Activated CD8-positive, alpha-beta memory T cell treated with anti-CD3 and anti-CD28 coated beads, Interleukin-2, amount 10 ng/mL, durations not matched to agents 7 days and 5 days (primary cell): ENCODE measurements at regions not wholly inside any gene's neighbourhood (a gene's known extent, or its start where the extent isn't known, plus 50 kb on each side); places are given as distances from the start of the nearest gene placed in this dataset.
"Not testable (repeated sequence)": the region's sequence is repeated elsewhere in the genome, so short reads cannot be mapped to it uniquely, and the experiment has no call there.

Experiments used
- ATAC-seq: fragments of 150-1000 bp; cut with Tn5 transposase; one replicate; pipeline ENCODE4 v1.10.0; 2021; ENCODE audit warnings: moderate library complexity
- CTCF ChIA-PET: fragments of 350-600 bp; sonication (Branson Sonifier 250); formaldehyde crosslinking; loops from one replicate; lab custom pipeline; 2021; ENCODE audit warnings: antibody characterized with exemption; lab: Charles Lee
- DNase-seq: peaks from one replicate; pipeline ENCODE4 v3.0.0-alpha.2; 2020
- H3K27ac Mint-ChIP-seq: one replicate; pipeline ENCODE4 v1.8.0; 2021; ENCODE audit warnings: mild to moderate bottlenecking, mixed read lengths
- H3K27me3 Mint-ChIP-seq: one replicate; pipeline ENCODE4 v1.8.0; 2021; ENCODE audit warnings: mixed read lengths
- H3K36me3 Mint-ChIP-seq: one replicate; pipeline ENCODE4 v1.8.0; 2021; ENCODE audit warnings: mild to moderate bottlenecking, mixed read lengths
- H3K4me1 Mint-ChIP-seq: one replicate; pipeline ENCODE4 v1.8.0; 2021; ENCODE audit warnings: mixed read lengths
- H3K4me3 Mint-ChIP-seq: one replicate; pipeline ENCODE4 v1.8.0; 2021; ENCODE audit warnings: mild to moderate bottlenecking, moderate library complexity, mixed read lengths
- H3K9me3 Mint-ChIP-seq: one replicate; pipeline ENCODE4 v1.8.0; 2022; ENCODE audit warnings: low read depth, mixed read lengths

GRCh38 chr6:66128243-66128642 is 421.2 kb upstream of the EYS start:
- peaks cover 9% of the 10 kb centered on the region for H3K9me3 Mint-ChIP-seq
- no peak for DNase-seq
- H3K4me3 Mint-ChIP-seq, result no peak overlapping the region
- no peaks in the 10 kb centered on the region for H3K4me1 Mint-ChIP-seq
- no peak for ATAC-seq
- CTCF ChIA-PET, result no interaction called here
- no peak overlapping the region for H3K27ac Mint-ChIP-seq
- H3K27me3 Mint-ChIP-seq, result no peaks in the 10 kb centered on the region
- no peaks in the 10 kb centered on the region for H3K36me3 Mint-ChIP-seq

GRCh38 chr6:66127061-66127460 is 420.0 kb upstream of the EYS start:
- no peaks in the 10 kb centered on the region for H3K27me3 Mint-ChIP-seq
- H3K9me3 Mint-ChIP-seq, result peaks cover 5% of the 10 kb centered on the region
- H3K36me3 Mint-ChIP-seq, result no peaks in the 10 kb centered on the region
- H3K4me1 Mint-ChIP-seq, result no peaks in the 10 kb centered on the region
- DNase-seq (no peak), ATAC-seq (no peak)
- no peak overlapping the region for H3K27ac Mint-ChIP-seq
- no peak overlapping the region for H3K4me3 Mint-ChIP-seq
- CTCF ChIA-PET, result no interaction called here

GRCh38 chr6:66126358-66126757 is 419.3 kb upstream of the EYS start:
- Mint-ChIP-seq H3K9me3 (peaks cover 5% of the 10 kb centered on the region), H3K4me1 (no peaks in the 10 kb centered on the region), H3K27ac (no peak overlapping the region), H3K36me3 (no peaks in the 10 kb centered on the region), H3K27me3 (no peaks in the 10 kb centered on the region), H3K4me3 (no peak overlapping the region)
- CTCF ChIA-PET, result no interaction called here
- no peak for DNase-seq
- no peak for ATAC-seq

GRCh38 chr6:66103954-66104353 is 396.9 kb upstream of the EYS start:
- Mint-ChIP-seq H3K27ac (no peak overlapping the region), H3K27me3 (no peaks in the 10 kb centered on the region), H3K36me3 (no peaks in the 10 kb centered on the region), H3K4me3 (no peak overlapping the region), H3K9me3 (peaks cover 13% of the 10 kb centered on the region), H3K4me1 (no peaks in the 10 kb centered on the region)
- CTCF ChIA-PET, result no interaction called here
- DNase-seq (no peak), ATAC-seq (no peak)

- no peak overlapping the region for H3K4me3 Mint-ChIP-seq
- H3K4me1 Mint-ChIP-seq, result no peaks in the 10 kb centered on the region
- no peak for ATAC-seq
- no peaks in the 10 kb centered on the region for H3K27me3 Mint-ChIP-seq
- DNase-seq, result no peak
- CTCF ChIA-PET, result no interaction called here
- no peak overlapping the region for H3K27ac Mint-ChIP-seq
- no peaks in the 10 kb centered on the region for H3K36me3 Mint-ChIP-seq
- peaks cover 13% of the 10 kb centered on the region for H3K9me3 Mint-ChIP-seq
These were observed 396.3 kb upstream of the EYS start for GRCh38 chr6:66103354-66103753.

GRCh38 chr6:66096679-66097078 is 389.7 kb upstream of the EYS start:
- no peak for DNase-seq
- CTCF ChIA-PET, result no interaction called here
- no peak for ATAC-seq
- Mint-ChIP-seq H3K27ac (no peak overlapping the region), H3K4me3 (no peak overlapping the region), H3K27me3 (no peaks in the 10 kb centered on the region), H3K9me3 (peaks cover 8% of the 10 kb centered on the region), H3K4me1 (no peaks in the 10 kb centered on the region), H3K36me3 (no peaks in the 10 kb centered on the region)

- H3K27me3 Mint-ChIP-seq, result no peaks in the 10 kb centered on the region
- H3K36me3 Mint-ChIP-seq, result no peaks in the 10 kb centered on the region
- H3K27ac Mint-ChIP-seq, result no peak overlapping the region
- no peak for ATAC-seq
- CTCF ChIA-PET, result no interaction called here
- no peak for DNase-seq
- no peak overlapping the region for H3K4me3 Mint-ChIP-seq
- H3K4me1 Mint-ChIP-seq, result no peaks in the 10 kb centered on the region
- H3K9me3 Mint-ChIP-seq, result peaks cover 8% of the 10 kb centered on the region
These were observed 387.6 kb upstream of the EYS start for GRCh38 chr6:66094615-66095014.

GRCh38 chr6:66092306-66092705 is 385.3 kb upstream of the EYS start:
- H3K4me1 Mint-ChIP-seq, DNase-seq, ATAC-seq, H3K27me3 Mint-ChIP-seq, H3K4me3 Mint-ChIP-seq, H3K9me3 Mint-ChIP-seq, CTCF ChIA-PET, H3K27ac Mint-ChIP-seq, H3K36me3 Mint-ChIP-seq: not testable (repeated sequence)

- Mint-ChIP-seq H3K4me3 (no peak overlapping the region), H3K27me3 (no peaks in the 10 kb centered on the region), H3K9me3 (peaks cover 20% of the 10 kb centered on the region), H3K36me3 (no peaks in the 10 kb centered on the region), H3K4me1 (no peaks in the 10 kb centered on the region), H3K27ac (no peak overlapping the region)
- CTCF ChIA-PET, result no interaction called here
- no peak for DNase-seq
- ATAC-seq, result no peak
These were observed 379.5 kb upstream of the EYS start for GRCh38 chr6:66086532-66086931.

GRCh38 chr6:66082914-66083313 is 375.9 kb upstream of the EYS start:
- ATAC-seq (no peak), DNase-seq (no peak)
- Mint-ChIP-seq H3K9me3 (peaks cover 18% of the 10 kb centered on the region), H3K4me1 (no peaks in the 10 kb centered on the region), H3K4me3 (no peak overlapping the region), H3K36me3 (no peaks in the 10 kb centered on the region), H3K27ac (no peak overlapping the region), H3K27me3 (no peaks in the 10 kb centered on the region)
- CTCF ChIA-PET, result no interaction called here

GRCh38 chr6:66068907-66069306 is 361.9 kb upstream of the EYS start:
- CTCF ChIA-PET, result no interaction called here
- no peaks in the 10 kb centered on the region for H3K27me3 Mint-ChIP-seq

GRCh38 chr6:66068033-66068432 is 361.0 kb upstream of the EYS start:
- no peaks in the 10 kb centered on the region for H3K4me1 Mint-ChIP-seq

More at GRCh38 chr6:66068907-66069306, 361.9 kb upstream of the EYS start:
- H3K4me3 Mint-ChIP-seq, result no peak overlapping the region
- ATAC-seq (no peak), DNase-seq (no peak)
- no peaks in the 10 kb centered on the region for H3K4me1 Mint-ChIP-seq
- H3K36me3 Mint-ChIP-seq, result no peaks in the 10 kb centered on the region
- no peak overlapping the region for H3K27ac Mint-ChIP-seq
- peaks cover 10% of the 10 kb centered on the region for H3K9me3 Mint-ChIP-seq

GRCh38 chr6:66065313-66065712 is 358.3 kb upstream of the EYS start:
- H3K27me3 Mint-ChIP-seq, result no peaks in the 10 kb centered on the region
- no peak overlapping the region for H3K27ac Mint-ChIP-seq
- peaks cover 10% of the 10 kb centered on the region for H3K9me3 Mint-ChIP-seq
- H3K36me3 Mint-ChIP-seq, result no peaks in the 10 kb centered on the region
- no peak for DNase-seq
- no peaks in the 10 kb centered on the region for H3K4me1 Mint-ChIP-seq
- no peak overlapping the region for H3K4me3 Mint-ChIP-seq
- CTCF ChIA-PET, result no interaction called here
- no peak for ATAC-seq

More at GRCh38 chr6:66068033-66068432, 361.0 kb upstream of the EYS start:
- H3K27ac Mint-ChIP-seq, result no peak overlapping the region
- H3K36me3 Mint-ChIP-seq, result no peaks in the 10 kb centered on the region
- DNase-seq (no peak), ATAC-seq (no peak)
- no peaks in the 10 kb centered on the region for H3K27me3 Mint-ChIP-seq
- CTCF ChIA-PET, result no interaction called here
- H3K9me3 Mint-ChIP-seq, result peaks cover 10% of the 10 kb centered on the region
- no peak overlapping the region for H3K4me3 Mint-ChIP-seq

- Mint-ChIP-seq H3K27ac (no peak overlapping the region), H3K27me3 (no peaks in the 10 kb centered on the region), H3K4me3 (no peak overlapping the region), H3K4me1 (no peaks in the 10 kb centered on the region), H3K36me3 (no peaks in the 10 kb centered on the region), H3K9me3 (peaks cover 8% of the 10 kb centered on the region)
- no peak for ATAC-seq
- DNase-seq, result no peak
- CTCF ChIA-PET, result no interaction called here
These were observed 350.0 kb upstream of the EYS start for GRCh38 chr6:66057034-66057433.

- no peak overlapping the region for H3K4me3 Mint-ChIP-seq
- no peak overlapping the region for H3K27ac Mint-ChIP-seq
- CTCF ChIA-PET, result no interaction called here
- no peaks in the 10 kb centered on the region for H3K36me3 Mint-ChIP-seq
- DNase-seq (no peak), ATAC-seq (no peak)
- H3K9me3 Mint-ChIP-seq, result peaks cover 8% of the 10 kb centered on the region
- no peaks in the 10 kb centered on the region for H3K27me3 Mint-ChIP-seq
- H3K4me1 Mint-ChIP-seq, result no peaks in the 10 kb centered on the region
These were observed 347.9 kb upstream of the EYS start for GRCh38 chr6:66054967-66055366.
